ENCODE measurements at regions not wholly inside any gene's neighbourhood (a gene's known extent, or its start where the extent isn't known, plus 50 kb on each side); places are given as distances from the start of the nearest gene placed in this dataset.

DNA sequence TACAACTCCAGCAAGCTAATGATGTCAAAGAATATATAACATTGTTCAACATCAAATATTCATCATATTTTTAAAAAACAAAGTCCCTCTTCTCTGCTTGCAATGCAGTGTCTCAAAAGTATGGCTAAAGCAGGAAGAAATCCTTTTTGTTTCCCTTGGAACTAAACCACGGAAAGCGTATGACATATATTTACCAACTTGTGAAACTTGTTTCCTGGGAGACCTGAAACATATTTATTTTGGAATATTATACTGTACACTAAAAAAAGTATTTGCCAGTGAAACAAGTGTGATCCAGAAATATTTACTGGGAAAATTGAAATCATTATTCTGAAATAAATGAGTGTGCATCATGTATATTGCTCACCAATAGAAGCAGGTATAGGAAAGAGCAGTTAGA lies 156.0 kb upstream of the ANKRD50 start:
- ChIA-PET POLR2A (no interaction called here), CTCF (no interaction called here)
- TF ChIP-seq, protein P1, sequence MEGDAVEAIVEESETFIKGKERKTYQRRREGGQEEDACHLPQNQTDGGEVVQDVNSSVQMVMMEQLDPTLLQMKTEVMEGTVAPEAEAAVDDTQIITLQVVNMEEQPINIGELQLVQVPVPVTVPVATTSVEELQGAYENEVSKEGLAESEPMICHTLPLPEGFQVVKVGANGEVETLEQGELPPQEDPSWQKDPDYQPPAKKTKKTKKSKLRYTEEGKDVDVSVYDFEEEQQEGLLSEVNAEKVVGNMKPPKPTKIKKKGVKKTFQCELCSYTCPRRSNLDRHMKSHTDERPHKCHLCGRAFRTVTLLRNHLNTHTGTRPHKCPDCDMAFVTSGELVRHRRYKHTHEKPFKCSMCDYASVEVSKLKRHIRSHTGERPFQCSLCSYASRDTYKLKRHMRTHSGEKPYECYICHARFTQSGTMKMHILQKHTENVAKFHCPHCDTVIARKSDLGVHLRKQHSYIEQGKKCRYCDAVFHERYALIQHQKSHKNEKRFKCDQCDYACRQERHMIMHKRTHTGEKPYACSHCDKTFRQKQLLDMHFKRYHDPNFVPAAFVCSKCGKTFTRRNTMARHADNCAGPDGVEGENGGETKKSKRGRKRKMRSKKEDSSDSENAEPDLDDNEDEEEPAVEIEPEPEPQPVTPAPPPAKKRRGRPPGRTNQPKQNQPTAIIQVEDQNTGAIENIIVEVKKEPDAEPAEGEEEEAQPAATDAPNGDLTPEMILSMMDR (IDR thresholded peaks at IDR 0.05; ENCODE audit: control extremely low read depth, extremely low read depth, low read depth, missing control alignments) = no peak
- DNase-seq (ENCODE audit: extremely low spot score) = no peak

DNA sequence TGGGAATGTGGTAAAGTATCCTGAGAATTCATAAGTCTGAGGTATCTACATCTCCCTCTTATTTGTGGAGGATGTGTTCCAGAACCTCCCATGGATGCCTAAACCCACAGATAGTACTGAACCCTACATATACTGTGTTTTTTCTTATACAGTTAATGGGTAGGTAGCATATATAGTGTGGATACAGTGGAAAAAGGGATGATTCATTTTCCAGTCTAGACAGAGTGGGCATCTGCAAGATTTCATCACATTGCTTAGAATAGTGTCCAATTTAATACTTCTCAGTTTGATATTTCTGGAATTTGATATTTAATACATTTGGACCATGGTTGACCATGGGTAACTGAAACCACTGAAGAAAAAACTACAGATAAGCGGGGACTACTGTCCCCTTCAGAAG lies 155.0 kb upstream of the ANKRD50 start:
- TF ChIP-seq, protein P1 (IDR thresholded peaks at IDR 0.05; ENCODE audit: control extremely low read depth, extremely low read depth, low read depth, missing control alignments) = no peak
- no peak for DNase-seq (ENCODE audit: extremely low spot score)
- CTCF ChIA-PET = no interaction called here
- POLR2A ChIA-PET = no interaction called here

DNA sequence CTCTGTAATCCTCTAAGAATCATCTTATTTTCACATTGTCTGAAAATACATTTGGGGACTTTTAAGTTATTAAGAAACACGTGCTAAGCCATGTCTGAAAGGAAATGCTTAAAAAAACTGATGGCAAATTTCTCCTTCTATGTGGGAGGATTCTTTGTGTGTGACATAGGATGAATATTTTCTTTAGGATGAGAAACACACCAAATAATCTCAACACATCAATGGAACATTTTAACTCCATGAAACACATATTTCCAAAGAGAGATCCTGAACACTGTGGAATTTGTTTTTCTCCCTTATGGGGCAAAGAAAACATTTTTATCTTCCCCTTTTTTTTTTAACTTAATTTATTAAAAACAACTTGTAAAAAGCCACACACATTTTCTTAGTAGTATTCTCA lies 153.8 kb upstream of the ANKRD50 start:
- ChIA-PET POLR2A (no interaction called here), CTCF (interaction anchor here (0.6 kb wide), 1 partner anchor 454 kb away, joined by 3 read pairs; no protein-coding TSS in a partner anchor)
- no peak for DNase-seq (ENCODE audit: extremely low spot score)
- TF ChIP-seq, protein P1 (IDR thresholded peaks at IDR 0.05; ENCODE audit: control extremely low read depth, extremely low read depth, low read depth, missing control alignments) = no peak

DNA sequence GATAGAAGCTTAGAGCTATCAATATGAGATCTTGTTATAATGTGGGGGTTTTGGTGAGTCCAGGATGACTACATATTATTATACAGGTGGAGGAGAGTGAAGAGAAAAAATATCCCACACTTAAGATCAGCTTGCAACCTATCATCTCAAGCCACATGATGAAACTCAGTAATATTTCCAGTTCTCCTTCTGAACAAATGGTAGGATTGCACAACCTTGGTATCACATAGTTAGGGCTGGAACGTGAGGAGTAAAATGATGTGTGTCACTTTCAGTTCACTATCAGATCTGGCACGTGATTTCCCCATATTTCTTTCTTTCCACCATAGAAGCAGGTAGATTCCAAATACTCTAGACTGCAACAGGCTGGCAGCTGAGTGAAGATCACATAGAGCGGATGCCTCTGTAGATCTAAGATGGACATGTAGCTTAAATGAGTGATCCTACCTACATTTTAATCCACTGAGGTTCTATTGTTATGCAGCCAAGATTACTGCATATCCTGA lies 150.6 kb upstream of the ANKRD50 start:
- no peak for DNase-seq (ENCODE audit: extremely low spot score)
- POLR2A ChIA-PET = no interaction called here
- CTCF ChIA-PET = interaction anchor here (0.9 to 1.5 kb wide), 2 partner anchors 12 to 15 kb away, joined by 3 to 4 read pairs; no protein-coding TSS in a partner anchor
- TF ChIP-seq, protein P1 (IDR thresholded peaks at IDR 0.05; ENCODE audit: control extremely low read depth, extremely low read depth, low read depth, missing control alignments) = no peak

DNA sequence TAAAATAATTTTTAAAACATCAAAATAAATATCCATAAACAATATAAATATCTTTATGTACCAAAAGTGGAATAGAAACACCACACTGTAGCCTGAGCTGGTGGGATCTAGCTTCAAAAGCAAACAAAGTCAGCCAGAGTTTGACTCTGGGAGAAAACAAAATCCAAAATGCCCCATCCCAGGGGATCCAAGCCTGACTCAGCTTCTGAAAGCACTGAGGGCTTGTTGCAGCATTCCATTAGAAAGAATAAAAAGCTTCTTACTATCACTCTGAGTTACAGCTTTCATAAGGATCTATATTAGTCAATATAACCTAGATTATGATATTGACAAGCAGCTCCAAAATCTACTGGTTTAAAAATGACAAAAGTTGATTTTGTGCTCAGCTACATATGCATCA lies 149.7 kb upstream of the ANKRD50 start:
- POLR2A ChIA-PET = no interaction called here

DNA sequence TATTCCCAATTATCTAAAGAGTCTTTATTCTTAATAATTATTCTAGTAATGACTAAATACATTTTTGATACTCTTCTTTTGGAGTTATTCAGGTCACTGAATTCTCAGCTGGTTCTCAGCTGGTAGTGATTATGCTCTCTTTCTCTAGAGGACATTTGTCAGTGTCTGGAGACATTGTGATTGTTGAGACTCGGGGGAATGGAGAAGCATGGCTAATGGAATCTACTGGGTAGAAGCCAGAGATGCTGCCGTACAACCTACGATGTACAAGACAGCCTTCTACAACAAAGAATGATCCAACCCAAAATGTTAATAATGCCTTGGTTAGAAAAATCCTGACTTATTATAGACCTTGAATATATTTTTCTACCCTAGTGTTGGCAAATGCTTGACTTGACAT lies 149.2 kb upstream of the ANKRD50 start:
- no peak for DNase-seq (ENCODE audit: extremely low spot score)
- TF ChIP-seq, protein P1 (IDR thresholded peaks at IDR 0.05; ENCODE audit: control extremely low read depth, extremely low read depth, low read depth, missing control alignments) = no peak
- CTCF ChIA-PET = interaction anchor here (0.9 to 1.5 kb wide), 2 partner anchors 8 to 14 kb away, joined by 3 read pairs; no protein-coding TSS in a partner anchor
- POLR2A ChIA-PET = no interaction called here

More for the DNA sequence above, 149.7 kb upstream of the ANKRD50 start:
- DNase-seq (ENCODE audit: extremely low spot score) = no peak
- TF ChIP-seq, protein P1 (IDR thresholded peaks at IDR 0.05; ENCODE audit: control extremely low read depth, extremely low read depth, low read depth, missing control alignments) = no peak
- CTCF ChIA-PET = interaction anchor here (0.9 to 1.5 kb wide), 3 partner anchors 9 to 14 kb away, joined by 3 to 4 read pairs (median 3); no protein-coding TSS in a partner anchor

Measured in GM10248 (cell line).